ENCODE measurements at regions not wholly inside any gene's neighbourhood (a gene's known extent, or its start where the extent isn't known, plus 50 kb on each side); places are given as distances from the start of the nearest gene placed in this dataset.
"Not testable (repeated sequence)": the region's sequence is repeated elsewhere in the genome, so short reads cannot be mapped to it uniquely, and the experiment has no call there.

GRCh38 chr19:30841934-30842333 lies 469.8 kb downstream of the ZNF536 start:
- TF ChIP-seq CTCF (IDR thresholded peaks at IDR 0.05; ENCODE audit: extremely low read depth, insufficient read depth, missing control alignments) = no peak
- no peak for DNase-seq (ENCODE audit: low spot score)
- in situ Hi-C loops (cut with MboI; ENCODE audit: low pct_unique_long_range_greater_than_20kb, low sequenced_read_pairs, unreplicated experiment) = no loop called here

- no peak for DNase-seq (ENCODE audit: low spot score)
- in situ Hi-C loops (cut with MboI; ENCODE audit: low pct_unique_long_range_greater_than_20kb, low sequenced_read_pairs, unreplicated experiment) = no loop called here
- no peak for TF ChIP-seq CTCF (IDR thresholded peaks at IDR 0.05; ENCODE audit: extremely low read depth, insufficient read depth, missing control alignments)
Observed at GRCh38 chr19:30830875-30831274, 458.7 kb downstream of the ZNF536 start.

GRCh38 chr19:30825505-30825904 lies 453.3 kb downstream of the ZNF536 start:
- in situ Hi-C loops (cut with MboI; ENCODE audit: low pct_unique_long_range_greater_than_20kb, low sequenced_read_pairs, unreplicated experiment); DNase-seq (ENCODE audit: low spot score): not testable (repeated sequence)

GRCh38 chr19:30824809-30825208 lies 452.6 kb downstream of the ZNF536 start:
- in situ Hi-C loops (cut with MboI; ENCODE audit: low pct_unique_long_range_greater_than_20kb, low sequenced_read_pairs, unreplicated experiment) = no loop called here
- no peak for TF ChIP-seq CTCF (IDR thresholded peaks at IDR 0.05; ENCODE audit: extremely low read depth, insufficient read depth, missing control alignments)
- DNase-seq (ENCODE audit: low spot score) = no peak

- in situ Hi-C loops (cut with MboI; ENCODE audit: low pct_unique_long_range_greater_than_20kb, low sequenced_read_pairs, unreplicated experiment) = no loop called here
- no peak for DNase-seq (ENCODE audit: low spot score)
- no peak for TF ChIP-seq CTCF (IDR thresholded peaks at IDR 0.05; ENCODE audit: extremely low read depth, insufficient read depth, missing control alignments)
Observed at GRCh38 chr19:30817965-30818567, 445.9 kb downstream of the ZNF536 start.

- no peak for DNase-seq (ENCODE audit: low spot score)
- in situ Hi-C loops (cut with MboI; ENCODE audit: low pct_unique_long_range_greater_than_20kb, low sequenced_read_pairs, unreplicated experiment) = no loop called here
- TF ChIP-seq CTCF (IDR thresholded peaks at IDR 0.05; ENCODE audit: extremely low read depth, insufficient read depth, missing control alignments) = no peak
Observed at GRCh38 chr19:30817197-30817596, 445.0 kb downstream of the ZNF536 start.

- TF ChIP-seq CTCF (IDR thresholded peaks at IDR 0.05; ENCODE audit: extremely low read depth, insufficient read depth, missing control alignments) = no peak
- in situ Hi-C loops (cut with MboI; ENCODE audit: low pct_unique_long_range_greater_than_20kb, low sequenced_read_pairs, unreplicated experiment) = no loop called here
- no peak for DNase-seq (ENCODE audit: low spot score)
Observed at GRCh38 chr19:30815889-30816580, 443.9 kb downstream of the ZNF536 start.
